PC-3 (cell line): ENCODE measurements at regions not wholly inside any gene's neighbourhood (a gene's known extent, or its start where the extent isn't known, plus 50 kb on each side); places are given as distances from the start of the nearest gene placed in this dataset.

Source experiments
- ATAC-seq: fragments of 200-7000 bp; cut with Tn5 transposase; 2 replicates; pipeline ENCODE4 v1.9.1; 2020; ENCODE audit warnings: mild to moderate bottlenecking, moderate library complexity
- BruUV-seq: library from RNA; stranded (reverse); fragments of 400-500 nt; replicated peaks from 2 replicates; lab custom pipeline; 2021; lab: Mats Ljungman, UMichigan
- CTCF ChIA-PET: fragments of 300-600 bp; sonication (Branson Sonifier 250); formaldehyde crosslinking; loops from one replicate; lab custom pipeline; 2022; ENCODE audit warnings: antibody characterized with exemption; lab: Charles Lee
- POLR2A ChIA-PET: fragments of 300-600 bp; sonication (Branson Sonifier 250); formaldehyde crosslinking; loops from one replicate; lab custom pipeline; 2022; ENCODE audit warnings: antibody characterized with exemption; ENCODE audit not compliant: unreplicated experiment; lab: Charles Lee
- DNase-seq: peaks from one replicate; pipeline ENCODE4 v3.0.0-alpha.2; 2015
- H2AFZ ChIP-seq: fragments of 300-600 bp; sonication (generic); 2 replicates; pipeline ENCODE4 v1.6.0; 2016; ENCODE audit warnings: antibody characterized with exemption, low read length
- H3F3A ChIP-seq: fragments of 300-600 bp; sonication (generic); one replicate; pipeline ENCODE4 v1.6.0; 2017; ENCODE audit warnings: antibody characterized with exemption, low read length, control low read depth, mild to moderate bottlenecking; ENCODE audit not compliant: unreplicated experiment
- H3K27ac ChIP-seq: fragments of 300-600 bp; sonication (generic); 2 replicates; pipeline ENCODE4 v1.5.1; 2016; ENCODE audit warnings: mild to moderate bottlenecking, low read length
- H3K27me3 ChIP-seq: fragments of 300-600 bp; sonication (generic); 2 replicates; pipeline ENCODE4 v1.6.1; 2016; ENCODE audit warnings: low read length, mixed read lengths
- H3K36me3 ChIP-seq: fragments of 300-600 bp; sonication (generic); 2 replicates; pipeline ENCODE4 v1.6.1; 2016; ENCODE audit warnings: low read depth, mixed run types, low read length, mixed read lengths
- H3K4me1 ChIP-seq: fragments of 300-600 bp; sonication (generic); 2 replicates; pipeline ENCODE4 v1.5.1; 2016; ENCODE audit warnings: low read length; ENCODE audit not compliant: insufficient read depth
- H3K4me2 ChIP-seq: fragments of 300-600 bp; sonication (generic); 2 replicates; pipeline ENCODE4 v1.6.0; 2016; ENCODE audit warnings: low read length
- H3K4me3 ChIP-seq: fragments of 300-600 bp; sonication (generic); 2 replicates; pipeline ENCODE4 v1.5.1; 2016; ENCODE audit warnings: mild to moderate bottlenecking, low read length, mixed read lengths
- H3K79me2 ChIP-seq: fragments of 300-600 bp; sonication (generic); 2 replicates; pipeline ENCODE4 v1.6.1; 2017; ENCODE audit warnings: low read length, mixed read lengths
- H3K9ac ChIP-seq: fragments of 300-600 bp; sonication (generic); 2 replicates; pipeline ENCODE4 v1.6.0; 2016; ENCODE audit warnings: mild to moderate bottlenecking, low read length
- H3K9me2 ChIP-seq: fragments of 300-600 bp; sonication (generic); replicated peaks from 2 replicates; pipeline ENCODE4 v1.6.1; 2016; ENCODE audit warnings: mixed run types, low read length, mixed read lengths
- H3K9me3 ChIP-seq: fragments of 300-600 bp; sonication (generic); 2 replicates; pipeline ENCODE4 v1.6.1; 2016; ENCODE audit warnings: low read length, mixed read lengths
- H4K20me1 ChIP-seq: fragments of 300-600 bp; sonication (generic); 2 replicates; pipeline ENCODE4 v1.6.1; 2016; ENCODE audit warnings: low read length, mixed read lengths
- EZH2 ChIP-seq: fragments of 300-600 bp; sonication (generic); IDR thresholded peaks from one replicate; pipeline ENCODE4 v1.6.1; 2017; ENCODE audit warnings: antibody characterized with exemption, mild to moderate bottlenecking, low read length; ENCODE audit not compliant: unreplicated experiment
- EZH2phosphoT487 ChIP-seq: fragments of 300-600 bp; sonication (generic); IDR thresholded peaks from 2 replicates; pipeline ENCODE4 v1.6.1; 2018; ENCODE audit warnings: mild to moderate bottlenecking, antibody characterized with exemption, low read length, borderline replicate concordance
- intact Hi-C: fragments of 100-400 bp; cut with micrococcal nuclease; formaldehyde crosslinking; loops from 2 replicates; pipeline ENCODE4 v1.9.0; 2023
- TF ChIP-seq, protein P1 (sequence below): fragments of 300-600 bp; sonication (generic); conservative IDR thresholded peaks from 2 replicates; pipeline ENCODE4 v1.5.1; 2017; ENCODE audit warnings: antibody characterized with exemption, low read depth, mild to moderate bottlenecking, low read length

GRCh38 chr4:18847249-18847890 is 825.8 kb upstream of the LCORL start:
- Histone ChIP-seq H3K4me1 (no peaks in the 10 kb centered on the region), H3F3A (no peaks in the 10 kb centered on the region), H3K9me3 (no peaks in the 10 kb centered on the region), H3K4me2 (no peak overlapping the region), H4K20me1 (no peaks in the 10 kb centered on the region), H3K4me3 (no peak overlapping the region), H3K79me2 (no peaks in the 10 kb centered on the region), H3K9ac (no peak overlapping the region), H3K27me3 (no peaks in the 10 kb centered on the region), H3K9me2 (no peaks in the 10 kb centered on the region), H3K27ac (no peak overlapping the region), H2AFZ (no peak overlapping the region), H3K36me3 (no peaks in the 10 kb centered on the region)
- BruUV-seq: no TSS peak
- ChIA-PET POLR2A (no interaction called here), CTCF (no interaction called here)
- TF ChIP-seq EZH2phosphoT487: no peak
- TF ChIP-seq, protein P1, sequence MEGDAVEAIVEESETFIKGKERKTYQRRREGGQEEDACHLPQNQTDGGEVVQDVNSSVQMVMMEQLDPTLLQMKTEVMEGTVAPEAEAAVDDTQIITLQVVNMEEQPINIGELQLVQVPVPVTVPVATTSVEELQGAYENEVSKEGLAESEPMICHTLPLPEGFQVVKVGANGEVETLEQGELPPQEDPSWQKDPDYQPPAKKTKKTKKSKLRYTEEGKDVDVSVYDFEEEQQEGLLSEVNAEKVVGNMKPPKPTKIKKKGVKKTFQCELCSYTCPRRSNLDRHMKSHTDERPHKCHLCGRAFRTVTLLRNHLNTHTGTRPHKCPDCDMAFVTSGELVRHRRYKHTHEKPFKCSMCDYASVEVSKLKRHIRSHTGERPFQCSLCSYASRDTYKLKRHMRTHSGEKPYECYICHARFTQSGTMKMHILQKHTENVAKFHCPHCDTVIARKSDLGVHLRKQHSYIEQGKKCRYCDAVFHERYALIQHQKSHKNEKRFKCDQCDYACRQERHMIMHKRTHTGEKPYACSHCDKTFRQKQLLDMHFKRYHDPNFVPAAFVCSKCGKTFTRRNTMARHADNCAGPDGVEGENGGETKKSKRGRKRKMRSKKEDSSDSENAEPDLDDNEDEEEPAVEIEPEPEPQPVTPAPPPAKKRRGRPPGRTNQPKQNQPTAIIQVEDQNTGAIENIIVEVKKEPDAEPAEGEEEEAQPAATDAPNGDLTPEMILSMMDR: no peak
- DNase-seq (peak; percentile 4), ATAC-seq (peak; percentile 35; the same call in 1 of the 2 replicates)
- intact Hi-C loops: no loop called here

DNA sequence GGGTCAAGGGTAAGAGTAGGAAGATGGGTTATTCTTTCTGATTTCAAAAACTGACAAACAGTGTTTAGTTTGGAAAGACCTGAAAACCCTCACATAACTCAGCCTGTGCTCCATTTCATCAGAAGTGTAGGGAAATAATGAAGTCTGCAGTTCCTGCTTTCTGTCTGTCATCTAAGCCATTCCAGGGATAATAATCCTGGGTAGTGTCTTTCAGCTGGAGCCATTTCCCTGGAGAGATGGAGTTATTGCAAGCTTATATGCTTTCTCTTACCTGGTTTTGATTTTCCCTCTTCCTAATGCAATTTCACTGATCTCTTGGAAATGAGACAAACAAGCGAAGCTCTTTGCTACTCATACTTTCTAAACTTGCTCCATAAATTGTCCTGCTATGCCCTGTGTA is 824.8 kb upstream of the LCORL start:
- BruUV-seq: no TSS peak
- Histone ChIP-seq H2AFZ (no peak overlapping the region), H3K9me2 (no peaks in the 10 kb centered on the region), H3K4me1 (no peaks in the 10 kb centered on the region), H3K27me3 (no peaks in the 10 kb centered on the region), H3K36me3 (no peaks in the 10 kb centered on the region), H3K9me3 (no peaks in the 10 kb centered on the region), H3K4me2 (no peak overlapping the region), H3K9ac (no peak overlapping the region), H3K79me2 (no peaks in the 10 kb centered on the region), H4K20me1 (no peaks in the 10 kb centered on the region), H3K27ac (no peak overlapping the region), H3F3A (no peaks in the 10 kb centered on the region), H3K4me3 (no peak overlapping the region)
- DNase-seq (no peak), ATAC-seq (no peak)
- ChIA-PET CTCF (no interaction called here), POLR2A (no interaction called here)
- TF ChIP-seq, protein P1: no peak
- no peak for TF ChIP-seq EZH2
- intact Hi-C loops: no loop called here

DNA sequence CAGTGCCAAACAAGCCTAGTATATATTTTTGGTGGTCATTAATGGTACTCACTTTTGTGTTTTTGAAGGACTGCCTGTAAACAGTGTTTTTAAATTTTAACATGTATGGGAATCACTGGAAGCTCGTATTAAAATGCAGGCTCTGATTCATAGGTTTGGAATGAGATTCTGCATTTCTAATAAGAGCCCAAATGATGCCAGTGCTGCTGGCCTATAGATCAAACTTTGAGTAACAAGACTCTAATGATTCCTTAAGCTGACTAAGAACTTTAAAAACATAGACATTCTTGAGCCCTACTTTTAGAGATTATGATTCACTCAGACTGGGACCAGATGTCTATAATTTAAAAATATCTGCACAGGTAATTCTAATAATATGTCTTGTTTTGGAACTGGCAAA is 823.2 kb upstream of the LCORL start:
- TF ChIP-seq, protein P1: no peak
- no peak for TF ChIP-seq EZH2
- no peak for TF ChIP-seq EZH2phosphoT487
- CTCF ChIA-PET: interaction anchor here (0.6 kb wide), 1 partner anchor 1028 kb away, joined by 3 read pairs; no protein-coding TSS in a partner anchor
- Histone ChIP-seq H3K9ac (no peak overlapping the region), H3K4me3 (no peak overlapping the region), H3K27ac (no peak overlapping the region), H3K9me3 (no peaks in the 10 kb centered on the region), H3K4me1 (no peaks in the 10 kb centered on the region), H2AFZ (no peak overlapping the region), H3K4me2 (no peak overlapping the region), H4K20me1 (no peaks in the 10 kb centered on the region), H3K36me3 (no peaks in the 10 kb centered on the region), H3K79me2 (no peaks in the 10 kb centered on the region), H3K9me2 (no peaks in the 10 kb centered on the region), H3F3A (no peaks in the 10 kb centered on the region), H3K27me3 (no peaks in the 10 kb centered on the region)
- peak; percentile 35; the same call in 1 of the 2 replicates for ATAC-seq
- POLR2A ChIA-PET: no interaction called here
- intact Hi-C loops: no loop called here
- peak; percentile 39 for DNase-seq
- BruUV-seq: no TSS peak
